RWPE2 (cell line): ENCODE measurements at regions not wholly inside any gene's neighbourhood (a gene's known extent, or its start where the extent isn't known, plus 50 kb on each side); places are given as distances from the start of the nearest gene placed in this dataset.

Source experiments
- ATAC-seq: fragments of 200-7000 bp; cut with Tn5 transposase; 3 replicates; pipeline ENCODE4 v1.9.1; 2021; ENCODE audit warnings: low read depth
- DNase-seq: peaks from one replicate; pipeline ENCODE4 v3.0.0-alpha.2; 2020; ENCODE audit warnings: low spot score
- H3K27ac ChIP-seq: fragments of 450-650 bp; 2 replicates; pipeline ENCODE4 v1.5.1; 2017; ENCODE audit warnings: mild to moderate bottlenecking; ENCODE audit not compliant: poor library complexity, severe bottlenecking
- H3K27me3 ChIP-seq: fragments of 250-450 bp; sonication (Bioruptor Pico); 2 replicates; pipeline ENCODE4 v1.5.1; 2021; ENCODE audit warnings: mild to moderate bottlenecking, moderate library complexity; ENCODE audit not compliant: insufficient read depth, poor library complexity, severe bottlenecking
- H3K36me3 ChIP-seq: fragments of 250-450 bp; sonication (Bioruptor Pico); 2 replicates; pipeline ENCODE4 v1.5.1; 2020; ENCODE audit warnings: low read depth, mild to moderate bottlenecking, moderate library complexity
- H3K4me1 ChIP-seq: fragments of 250-450 bp; sonication (Bioruptor Pico); 2 replicates; pipeline ENCODE4 v1.5.1; 2021; ENCODE audit warnings: mild to moderate bottlenecking, moderate library complexity; ENCODE audit not compliant: insufficient read depth, poor library complexity, severe bottlenecking
- H3K4me3 ChIP-seq: fragments of 250-450 bp; sonication (Bioruptor Pico); 2 replicates; pipeline ENCODE4 v1.5.1; 2021; ENCODE audit warnings: mild to moderate bottlenecking, moderate library complexity; ENCODE audit not compliant: severe bottlenecking
- H3K9me3 ChIP-seq: fragments of 250-450 bp; sonication (Bioruptor Pico); 2 replicates; pipeline ENCODE4 v1.5.1; 2021; ENCODE audit warnings: mild to moderate bottlenecking, moderate library complexity; ENCODE audit not compliant: severe bottlenecking
- CTCF ChIP-seq: fragments of 450-650 bp; IDR thresholded peaks from one replicate; pipeline ENCODE4 v1.5.1; 2017; ENCODE audit warnings: mild to moderate bottlenecking, moderate library complexity; ENCODE audit not compliant: poor library complexity, severe bottlenecking

- ATAC-seq (no peak), DNase-seq (no peak)
- Histone ChIP-seq H3K36me3 (no peaks in the 10 kb centered on the region), H3K9me3 (no peaks in the 10 kb centered on the region), H3K4me1 (peaks cover 12% of the 10 kb centered on the region), H3K4me3 (no peak overlapping the region), H3K27me3 (no peaks in the 10 kb centered on the region), H3K27ac (no peak overlapping the region)
- TF ChIP-seq CTCF = no peak
Observed at GRCh38 chr12:88314706-88315105, 172.6 kb downstream of the TMTC3 start.

GRCh38 chr12:88318726-88319125, 176.6 kb downstream of the TMTC3 start:
- no peaks in the 10 kb centered on the region for H3K27me3 ChIP-seq
- no peak for DNase-seq
- H3K4me1 ChIP-seq = peaks cover 3% of the 10 kb centered on the region
- TF ChIP-seq CTCF = no peak
- no peak overlapping the region for H3K27ac ChIP-seq
- H3K36me3 ChIP-seq = no peaks in the 10 kb centered on the region
- no peak for ATAC-seq
- H3K9me3 ChIP-seq = no peaks in the 10 kb centered on the region
- no peak overlapping the region for H3K4me3 ChIP-seq

GRCh38 chr12:88325076-88325815, 183.1 kb downstream of the TMTC3 start:
- no peak for DNase-seq
- H3K36me3 ChIP-seq = no peaks in the 10 kb centered on the region
- peaks cover 27% of the 10 kb centered on the region for H3K4me1 ChIP-seq
- ATAC-seq = peak; percentile 95
- no peaks in the 10 kb centered on the region for H3K27me3 ChIP-seq
- no peak overlapping the region for H3K4me3 ChIP-seq
- peak; percentile 22 for TF ChIP-seq CTCF
- no peaks in the 10 kb centered on the region for H3K9me3 ChIP-seq
- peak overlapping the region; percentile 89 for H3K27ac ChIP-seq

- TF ChIP-seq CTCF = no peak
- no peaks in the 10 kb centered on the region for H3K9me3 ChIP-seq
- ATAC-seq (peak; percentile 15; the same call in 1 of the 3 replicates), DNase-seq (no peak)
- H3K36me3 ChIP-seq = no peaks in the 10 kb centered on the region
- H3K27ac ChIP-seq = peak overlapping the region; percentile 89
- H3K27me3 ChIP-seq = no peaks in the 10 kb centered on the region
- H3K4me1 ChIP-seq = peaks cover 27% of the 10 kb centered on the region
- no peak overlapping the region for H3K4me3 ChIP-seq
Observed at GRCh38 chr12:88325816-88326189, 183.7 kb downstream of the TMTC3 start.

- Histone ChIP-seq H3K9me3 (no peaks in the 10 kb centered on the region), H3K27ac (no peak overlapping the region), H3K27me3 (no peaks in the 10 kb centered on the region), H3K4me3 (no peak overlapping the region), H3K4me1 (peaks cover 27% of the 10 kb centered on the region), H3K36me3 (no peaks in the 10 kb centered on the region)
- TF ChIP-seq CTCF = no peak
- DNase-seq = no peak
- ATAC-seq = no peak
Observed at GRCh38 chr12:88327276-88327675, 185.2 kb downstream of the TMTC3 start.
